AG04449 (cell line): ENCODE measurements at regions not wholly inside any gene's neighbourhood (a gene's known extent, or its start where the extent isn't known, plus 50 kb on each side); places are given as distances from the start of the nearest gene placed in this dataset.

Source experiments
- CTCF ChIA-PET: fragments of 350-600 bp; formaldehyde crosslinking; extraction: SDS; loops from one replicate; lab custom pipeline; 2021; ENCODE audit warnings: antibody characterized with exemption; lab: Yijun Ruan, JAX
- POLR2A ChIA-PET: fragments of 400-600, 350-600 bp; formaldehyde crosslinking; extraction: SDS; loops from one replicate; lab custom pipeline; 2020; ENCODE audit warnings: antibody characterized with exemption, inconsistent platforms; lab: Yijun Ruan, JAX
- DNase-seq: peaks from one replicate; pipeline ENCODE4 v3.0.0-alpha.2; 2010; ENCODE audit warnings: low read depth, low spot score
- H3K4me3 ChIP-seq: 2 replicates; pipeline ENCODE4 v1.5.1; 2011; ENCODE audit warnings: low read depth, mild to moderate bottlenecking, control low read depth, low read length
- CTCF ChIP-seq: IDR thresholded peaks from one replicate; pipeline ENCODE4 v1.5.1; 2011; ENCODE audit warnings: mild to moderate bottlenecking, moderate library complexity, low read length, control low read depth, inconsistent platforms; ENCODE audit not compliant: insufficient read depth; ENCODE audit errors: missing control alignments

GRCh38 chr13:34878329-34878728 is 63.7 kb upstream of the NBEA start:
- no peak for DNase-seq
- ChIA-PET POLR2A (no interaction called here), CTCF (no interaction called here)
- no peak overlapping the region for H3K4me3 ChIP-seq
- no peak for TF ChIP-seq CTCF

- no peak for DNase-seq
- CTCF ChIA-PET: no interaction called here
Observed at GRCh38 chr13:34879851-34880250, 62.2 kb upstream of the NBEA start.

GRCh38 chr13:34881494-34881893 is 60.6 kb upstream of the NBEA start:
- TF ChIP-seq CTCF: no peak
- ChIA-PET POLR2A (no interaction called here), CTCF (no interaction called here)
- no peak for DNase-seq
- H3K4me3 ChIP-seq: no peak overlapping the region

More at GRCh38 chr13:34879851-34880250, 62.2 kb upstream of the NBEA start:
- POLR2A ChIA-PET: no interaction called here
- no peak for TF ChIP-seq CTCF
- H3K4me3 ChIP-seq: no peak overlapping the region

- ChIA-PET POLR2A (interaction anchor here (0.6 kb wide), 1 partner anchor 473 kb away, joined by 3 read pairs; no protein-coding TSS in a partner anchor), CTCF (no interaction called here)
- no peak for DNase-seq
- no peak overlapping the region for H3K4me3 ChIP-seq
- TF ChIP-seq CTCF: no peak
Observed at GRCh38 chr13:34883396-34883795, 58.7 kb upstream of the NBEA start.

- TF ChIP-seq CTCF: no peak
- CTCF ChIA-PET: no interaction called here
- no peak overlapping the region for H3K4me3 ChIP-seq
- DNase-seq: no peak
- POLR2A ChIA-PET: no interaction called here
Observed at GRCh38 chr13:34884366-34884765, 57.7 kb upstream of the NBEA start.

GRCh38 chr13:34886121-34886875 is 55.8 kb upstream of the NBEA start:
- no peak for TF ChIP-seq CTCF
- CTCF ChIA-PET: no interaction called here
- POLR2A ChIA-PET: no interaction called here
- no peak overlapping the region for H3K4me3 ChIP-seq
- no peak for DNase-seq
